Astrocyte of the cerebellum (primary cell): ENCODE measurements at regions not wholly inside any gene's neighbourhood (a gene's known extent, or its start where the extent isn't known, plus 50 kb on each side); places are given as distances from the start of the nearest gene placed in this dataset.

Experiments used
- DNase-seq: peaks from one replicate; pipeline ENCODE4 v3.0.0-alpha.2; 2011; ENCODE audit warnings: low read depth
- H3K4me3 ChIP-seq: 2 replicates; pipeline ENCODE4 v1.5.1; 2011; ENCODE audit warnings: mild to moderate bottlenecking, low read depth, low read length, moderate library complexity
- CTCF ChIP-seq: IDR thresholded peaks from 2 replicates; pipeline ENCODE4 v1.5.1; 2012; ENCODE audit warnings: low read length, low read depth, moderate library complexity, mild to moderate bottlenecking; ENCODE audit errors: missing control alignments
- in situ Hi-C: cut with HindIII; loops from 2 replicates; pipeline ENCODE4 v1.10.0; 2017; ENCODE audit warnings: low sequenced_read_pairs

GRCh38 chr4:127239902-127240763 lies 392.6 kb upstream of the INTU start:
- no peak for TF ChIP-seq CTCF
- DNase-seq, result no peak
- in situ Hi-C loops, result no loop called here
- H3K4me3 ChIP-seq, result no peak overlapping the region

- no peak overlapping the region for H3K4me3 ChIP-seq
- in situ Hi-C loops, result no loop called here
- TF ChIP-seq CTCF, result no peak
- no peak for DNase-seq
Measured at GRCh38 chr4:127240764-127241105, 392.0 kb upstream of the INTU start.

- in situ Hi-C loops, result no loop called here
- DNase-seq, result no peak
- no peak overlapping the region for H3K4me3 ChIP-seq
- TF ChIP-seq CTCF, result no peak
Measured at GRCh38 chr4:127244515-127244914, 388.2 kb upstream of the INTU start.

- in situ Hi-C loops, result no loop called here
- no peak for DNase-seq
Measured at GRCh38 chr4:127246963-127247952, 385.5 kb upstream of the INTU start.

GRCh38 chr4:127249066-127249766 lies 383.5 kb upstream of the INTU start:
- DNase-seq, result no peak
- no peak overlapping the region for H3K4me3 ChIP-seq
- in situ Hi-C loops, result no loop called here
- TF ChIP-seq CTCF, result no peak

More at GRCh38 chr4:127246963-127247952, 385.5 kb upstream of the INTU start:
- no peak for TF ChIP-seq CTCF
- H3K4me3 ChIP-seq, result no peak overlapping the region

GRCh38 chr4:127249767-127250108 lies 383.0 kb upstream of the INTU start:
- in situ Hi-C loops, result no loop called here
- no peak overlapping the region for H3K4me3 ChIP-seq
- TF ChIP-seq CTCF, result no peak
- DNase-seq, result no peak
